ENCODE measurements at regions not wholly inside any gene's neighbourhood (a gene's known extent, or its start where the extent isn't known, plus 50 kb on each side); places are given as distances from the start of the nearest gene placed in this dataset.

DNA sequence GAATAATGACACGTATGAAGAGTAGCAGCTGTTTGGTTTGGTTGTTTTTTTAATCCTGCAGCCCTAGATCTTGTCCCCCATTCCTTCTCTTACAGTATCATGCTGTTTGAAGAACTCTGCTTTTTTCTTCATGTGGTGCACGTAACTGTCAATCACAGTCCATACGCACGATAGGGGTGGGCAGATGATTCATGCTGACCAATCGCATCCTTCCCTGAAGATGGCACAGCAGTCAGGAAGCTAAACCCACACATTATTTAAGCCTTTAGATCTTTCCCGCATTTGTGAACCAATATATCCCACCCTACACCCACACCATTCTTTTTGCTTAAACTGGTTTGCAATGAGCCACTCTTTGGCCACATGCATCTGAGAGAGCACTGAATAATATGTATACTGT is 158.9 kb upstream of the PLEKHA5 start:
- no peak for ATAC-seq
- no peak for TF ChIP-seq ZFP3 (CRISPR knock-in tag; IDR thresholded peaks at IDR 0.05)
- TF ChIP-seq, protein P1, sequence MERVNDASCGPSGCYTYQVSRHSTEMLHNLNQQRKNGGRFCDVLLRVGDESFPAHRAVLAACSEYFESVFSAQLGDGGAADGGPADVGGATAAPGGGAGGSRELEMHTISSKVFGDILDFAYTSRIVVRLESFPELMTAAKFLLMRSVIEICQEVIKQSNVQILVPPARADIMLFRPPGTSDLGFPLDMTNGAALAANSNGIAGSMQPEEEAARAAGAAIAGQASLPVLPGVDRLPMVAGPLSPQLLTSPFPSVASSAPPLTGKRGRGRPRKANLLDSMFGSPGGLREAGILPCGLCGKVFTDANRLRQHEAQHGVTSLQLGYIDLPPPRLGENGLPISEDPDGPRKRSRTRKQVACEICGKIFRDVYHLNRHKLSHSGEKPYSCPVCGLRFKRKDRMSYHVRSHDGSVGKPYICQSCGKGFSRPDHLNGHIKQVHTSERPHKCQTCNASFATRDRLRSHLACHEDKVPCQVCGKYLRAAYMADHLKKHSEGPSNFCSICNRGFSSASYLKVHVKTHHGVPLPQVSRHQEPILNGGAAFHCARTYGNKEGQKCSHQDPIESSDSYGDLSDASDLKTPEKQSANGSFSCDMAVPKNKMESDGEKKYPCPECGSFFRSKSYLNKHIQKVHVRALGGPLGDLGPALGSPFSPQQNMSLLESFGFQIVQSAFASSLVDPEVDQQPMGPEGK (CRISPR knock-in tag; IDR thresholded peaks at IDR 0.05; ENCODE audit: borderline replicate concordance), result no peak
- no peak for TF ChIP-seq TOX (CRISPR knock-in tag; IDR thresholded peaks at IDR 0.05; ENCODE audit: borderline replicate concordance)
- no peak for TF ChIP-seq ARNTL (CRISPR knock-in tag; IDR thresholded peaks at IDR 0.05; ENCODE audit: borderline replicate concordance, low read depth)
- TF ChIP-seq ZC3H10 (CRISPR knock-in tag; IDR thresholded peaks at IDR 0.05), result no peak
- TF ChIP-seq ZFP30 (CRISPR knock-in tag; IDR thresholded peaks at IDR 0.05), result no peak
- no peak for TF ChIP-seq SNAI2 (CRISPR knock-in tag; IDR thresholded peaks at IDR 0.05)
- no peak for TF ChIP-seq ZNF565 (CRISPR knock-in tag; conservative IDR thresholded peaks at IDR 0.05; ENCODE audit: low read depth)
- TF ChIP-seq, protein P2, sequence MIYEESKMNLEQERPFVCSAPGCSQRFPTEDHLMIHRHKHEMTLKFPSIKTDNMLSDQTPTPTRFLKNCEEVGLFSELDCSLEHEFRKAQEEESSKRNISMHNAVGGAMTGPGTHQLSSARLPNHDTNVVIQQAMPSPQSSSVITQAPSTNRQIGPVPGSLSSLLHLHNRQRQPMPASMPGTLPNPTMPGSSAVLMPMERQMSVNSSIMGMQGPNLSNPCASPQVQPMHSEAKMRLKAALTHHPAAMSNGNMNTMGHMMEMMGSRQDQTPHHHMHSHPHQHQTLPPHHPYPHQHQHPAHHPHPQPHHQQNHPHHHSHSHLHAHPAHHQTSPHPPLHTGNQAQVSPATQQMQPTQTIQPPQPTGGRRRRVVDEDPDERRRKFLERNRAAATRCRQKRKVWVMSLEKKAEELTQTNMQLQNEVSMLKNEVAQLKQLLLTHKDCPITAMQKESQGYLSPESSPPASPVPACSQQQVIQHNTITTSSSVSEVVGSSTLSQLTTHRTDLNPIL (CRISPR knock-in tag; IDR thresholded peaks at IDR 0.05; ENCODE audit: low read depth), result no peak
- no peak for TF ChIP-seq GLIS3 (CRISPR knock-in tag; IDR thresholded peaks at IDR 0.05)
- TF ChIP-seq BACH2 (CRISPR knock-in tag; IDR thresholded peaks at IDR 0.05; ENCODE audit: borderline replicate concordance), result no peak
- TF ChIP-seq CSDC2 (CRISPR knock-in tag; IDR thresholded peaks at IDR 0.05), result no peak
- TF ChIP-seq ESRRG (CRISPR knock-in tag; IDR thresholded peaks at IDR 0.05), result no peak
- TF ChIP-seq, protein P3, sequence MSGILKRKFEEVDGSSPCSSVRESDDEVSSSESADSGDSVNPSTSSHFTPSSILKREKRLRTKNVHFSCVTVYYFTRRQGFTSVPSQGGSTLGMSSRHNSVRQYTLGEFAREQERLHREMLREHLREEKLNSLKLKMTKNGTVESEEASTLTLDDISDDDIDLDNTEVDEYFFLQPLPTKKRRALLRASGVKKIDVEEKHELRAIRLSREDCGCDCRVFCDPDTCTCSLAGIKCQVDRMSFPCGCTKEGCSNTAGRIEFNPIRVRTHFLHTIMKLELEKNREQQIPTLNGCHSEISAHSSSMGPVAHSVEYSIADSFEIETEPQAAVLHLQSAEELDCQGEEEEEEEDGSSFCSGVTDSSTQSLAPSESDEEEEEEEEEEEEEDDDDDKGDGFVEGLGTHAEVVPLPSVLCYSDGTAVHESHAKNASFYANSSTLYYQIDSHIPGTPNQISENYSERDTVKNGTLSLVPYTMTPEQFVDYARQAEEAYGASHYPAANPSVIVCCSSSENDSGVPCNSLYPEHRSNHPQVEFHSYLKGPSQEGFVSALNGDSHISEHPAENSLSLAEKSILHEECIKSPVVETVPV (CRISPR knock-in tag; IDR thresholded peaks at IDR 0.05), result no peak
- no peak for TF ChIP-seq ISL1 (CRISPR knock-in tag; IDR thresholded peaks at IDR 0.05)
- TF ChIP-seq TCF4 (CRISPR knock-in tag; IDR thresholded peaks at IDR 0.05; ENCODE audit: borderline replicate concordance), result no peak
- TF ChIP-seq PPARA (CRISPR knock-in tag; IDR thresholded peaks at IDR 0.05; ENCODE audit: borderline replicate concordance), result no peak
- TF ChIP-seq ZNF70 (CRISPR knock-in tag; IDR thresholded peaks at IDR 0.05), result no peak
- no peak for TF ChIP-seq OSR1 (CRISPR knock-in tag; IDR thresholded peaks at IDR 0.05)
- TF ChIP-seq, protein P4, sequence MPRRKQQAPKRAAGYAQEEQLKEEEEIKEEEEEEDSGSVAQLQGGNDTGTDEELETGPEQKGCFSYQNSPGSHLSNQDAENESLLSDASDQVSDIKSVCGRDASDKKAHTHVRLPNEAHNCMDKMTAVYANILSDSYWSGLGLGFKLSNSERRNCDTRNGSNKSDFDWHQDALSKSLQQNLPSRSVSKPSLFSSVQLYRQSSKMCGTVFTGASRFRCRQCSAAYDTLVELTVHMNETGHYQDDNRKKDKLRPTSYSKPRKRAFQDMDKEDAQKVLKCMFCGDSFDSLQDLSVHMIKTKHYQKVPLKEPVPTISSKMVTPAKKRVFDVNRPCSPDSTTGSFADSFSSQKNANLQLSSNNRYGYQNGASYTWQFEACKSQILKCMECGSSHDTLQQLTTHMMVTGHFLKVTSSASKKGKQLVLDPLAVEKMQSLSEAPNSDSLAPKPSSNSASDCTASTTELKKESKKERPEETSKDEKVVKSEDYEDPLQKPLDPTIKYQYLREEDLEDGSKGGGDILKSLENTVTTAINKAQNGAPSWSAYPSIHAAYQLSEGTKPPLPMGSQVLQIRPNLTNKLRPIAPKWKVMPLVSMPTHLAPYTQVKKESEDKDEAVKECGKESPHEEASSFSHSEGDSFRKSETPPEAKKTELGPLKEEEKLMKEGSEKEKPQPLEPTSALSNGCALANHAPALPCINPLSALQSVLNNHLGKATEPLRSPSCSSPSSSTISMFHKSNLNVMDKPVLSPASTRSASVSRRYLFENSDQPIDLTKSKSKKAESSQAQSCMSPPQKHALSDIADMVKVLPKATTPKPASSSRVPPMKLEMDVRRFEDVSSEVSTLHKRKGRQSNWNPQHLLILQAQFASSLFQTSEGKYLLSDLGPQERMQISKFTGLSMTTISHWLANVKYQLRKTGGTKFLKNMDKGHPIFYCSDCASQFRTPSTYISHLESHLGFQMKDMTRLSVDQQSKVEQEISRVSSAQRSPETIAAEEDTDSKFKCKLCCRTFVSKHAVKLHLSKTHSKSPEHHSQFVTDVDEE (CRISPR knock-in tag; IDR thresholded peaks at IDR 0.05), result no peak

DNA sequence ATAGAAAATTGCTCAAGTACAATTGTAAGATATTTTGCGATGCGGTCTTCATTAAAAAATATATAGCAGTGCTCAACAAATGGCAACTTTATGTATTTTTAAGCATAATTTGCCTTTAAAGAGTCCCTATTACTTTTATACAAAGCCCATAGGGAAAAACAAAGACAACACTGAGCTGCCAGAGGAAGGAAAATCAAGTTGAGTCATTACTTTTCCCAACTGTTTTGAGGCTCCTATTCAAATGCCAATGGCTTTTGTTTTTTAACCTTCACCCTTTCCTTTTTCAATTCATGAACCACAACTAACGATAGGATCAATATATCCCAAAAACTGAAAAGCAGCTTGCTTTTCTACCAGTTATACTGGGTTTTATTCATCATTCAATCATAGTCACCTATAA is 157.6 kb upstream of the PLEKHA5 start:
- TF ChIP-seq, protein P4 (CRISPR knock-in tag; IDR thresholded peaks at IDR 0.05), result no peak
- no peak for TF ChIP-seq ZFP3 (CRISPR knock-in tag; IDR thresholded peaks at IDR 0.05)
- TF ChIP-seq, protein P1 (CRISPR knock-in tag; IDR thresholded peaks at IDR 0.05; ENCODE audit: borderline replicate concordance), result no peak
- TF ChIP-seq TOX (CRISPR knock-in tag; IDR thresholded peaks at IDR 0.05; ENCODE audit: borderline replicate concordance), result no peak
- no peak for TF ChIP-seq ESRRG (CRISPR knock-in tag; IDR thresholded peaks at IDR 0.05)
- TF ChIP-seq ZNF565 (CRISPR knock-in tag; conservative IDR thresholded peaks at IDR 0.05; ENCODE audit: low read depth), result no peak
- no peak for TF ChIP-seq CSDC2 (CRISPR knock-in tag; IDR thresholded peaks at IDR 0.05)
- no peak for TF ChIP-seq ARNTL (CRISPR knock-in tag; IDR thresholded peaks at IDR 0.05; ENCODE audit: borderline replicate concordance, low read depth)
- no peak for ATAC-seq
